ENCODE measurements at regions not wholly inside any gene's neighbourhood (a gene's known extent, or its start where the extent isn't known, plus 50 kb on each side); places are given as distances from the start of the nearest gene placed in this dataset.

GRCh38 chr13:57346786-57347185 is 179.8 kb downstream of the PRR20E start:
- Histone ChIP-seq H3K36me3 (ENCODE audit: control insufficient read depth in 2 of 4, insufficient read depth in 4 of 4, low read length in 3 of 4) (no peaks in the 10 kb centered on the region), H3K18ac (ENCODE audit: extremely low read depth, low read length) (no peak overlapping the region), H2AFZ (ENCODE audit: low read length) (no peak overlapping the region), H4K8ac (ENCODE audit: extremely low read depth, insufficient read depth, low read length) (no peak overlapping the region), H4K20me1 (replicated peaks in 1 of 2; ENCODE audit: control insufficient read depth in 1 of 2, insufficient read depth in 2 of 2, low read length in 2 of 2) (no peaks in the 10 kb centered on the region), H2BK15ac (ENCODE audit: low read length) (no peak overlapping the region), H4K91ac (replicated peaks; ENCODE audit: insufficient read length, low read length) (no peak overlapping the region), H2BK12ac (ENCODE audit: low read depth, low read length) (no peak overlapping the region), H3K79me1 (ENCODE audit: low read depth, low read length) (no peaks in the 10 kb centered on the region), H3K4ac (replicated peaks; ENCODE audit: insufficient read length, low read depth, low read length) (no peak overlapping the region), H2BK5ac (ENCODE audit: low read depth, low read length) (no peak overlapping the region), H3K27me3 (replicated peaks in 1 of 4; ENCODE audit: control insufficient read depth in 3 of 4, extremely low read depth in 1 of 4, insufficient read depth in 3 of 4, low read length in 3 of 4) (no peaks in the 10 kb centered on the region), H3K9me3 (ENCODE audit: insufficient read depth in 2 of 2, low read depth in 1 of 2, low read length in 1 of 2) (no peaks in the 10 kb centered on the region), H3K4me2 (ENCODE audit: insufficient read depth in 1 of 2, low read depth in 2 of 2, low read length in 2 of 2) (no peak overlapping the region), H3K27ac (ENCODE audit: low read depth, low read length) (no peak overlapping the region), H3K79me2 (ENCODE audit: control insufficient read depth in 1 of 2, insufficient read depth in 2 of 2, low read length in 2 of 2) (no peaks in the 10 kb centered on the region), H3K23ac (ENCODE audit: insufficient read length) (no peak overlapping the region), H3K4me1 (replicated peaks in 1 of 4; ENCODE audit: control insufficient read depth in 3 of 4, insufficient read depth in 4 of 4, low read length in 3 of 4) (no peaks in the 10 kb centered on the region), H4K5ac (ENCODE audit: insufficient read length, low read depth, low read length) (no peak overlapping the region), H3K23me2 (ENCODE audit: low read depth, low read length) (no peaks in the 10 kb centered on the region; the same call in 1 of the 2 replicates), H3K9ac (replicated peaks in 1 of 4; ENCODE audit: extremely low read depth in 1 of 4, low read depth in 3 of 4, low read length in 3 of 4) (no peak overlapping the region), H2BK120ac (replicated peaks; ENCODE audit: low read depth, low read length) (no peak overlapping the region), H3K4me3 (ENCODE audit: extremely low read depth in 1 of 4, insufficient read depth in 2 of 4, low read depth in 3 of 4, low read length in 4 of 4) (no peak overlapping the region), H3K14ac (ENCODE audit: insufficient read length) (no peak overlapping the region), H2BK20ac (ENCODE audit: low read length) (no peak overlapping the region), H3K56ac (replicated peaks; ENCODE audit: insufficient read length, low read depth, low read length) (no peak overlapping the region), H2AK5ac (ENCODE audit: low read depth, low read length) (no peak overlapping the region)
- ChIA-PET CTCF (ENCODE audit: partially characterized antibody) (no interaction called here), POLR2A (ENCODE audit: partially characterized antibody) (no interaction called here)
- FAIRE-seq (no peak), DNase-seq (ENCODE audit: low read depth in 1 of 2, low spot score in 2 of 2) (no peak)
- WGBS, 2 experiments (ENCODE audit: extremely low coverage in 1 of 2, insufficient coverage in 1 of 2, insufficient read length in 1 of 2, insufficient replicate concordance in 2 of 2, low coverage in 1 of 2, low lambda C conversion rate in 2 of 2, missing lambda C conversion rate in 1 of 2): 91% methylated on average over 2 of the region's 2 CpGs; no CpG with 5 or more reads in 1 of the 2 experiments
- TF ChIP-seq GABPA (IDR thresholded peaks at IDR 0.05; ENCODE audit: borderline replicate concordance, insufficient read depth, low read length) (no peak), SP1 (IDR thresholded peaks at IDR 0.05; ENCODE audit: low read depth, low read length) (no peak), USF2 (IDR thresholded peaks at IDR 0.05; ENCODE audit: low read length) (no peak), POLR2A (IDR thresholded peaks at IDR 0.05; ENCODE audit: control extremely low read depth in 1 of 2, low read depth in 2 of 2, low read length in 2 of 2) (no peak), RXRA (IDR thresholded peaks at IDR 0.05; ENCODE audit: insufficient read depth, low read depth, low read length) (no peak), TAF1 (IDR thresholded peaks at IDR 0.05; ENCODE audit: low read depth, low read length) (no peak), ATF2 (IDR thresholded peaks at IDR 0.05; ENCODE audit: low read length) (no peak), MAFK (IDR thresholded peaks at IDR 0.05; ENCODE audit: low read depth, low read length) (no peak), CREB1 (IDR thresholded peaks at IDR 0.05) (no peak), CBX5 (IDR thresholded peaks at IDR 0.05; ENCODE audit: low read depth, low read length) (no peak), SIN3A (conservative IDR thresholded peaks at IDR 0.05 in 1 of 2, IDR thresholded peaks at IDR 0.05 in 1 of 2; ENCODE audit: low read depth in 1 of 2, low read length in 2 of 2) (no peak), TBP (IDR thresholded peaks at IDR 0.05; ENCODE audit: low read depth, low read length) (no peak), E2F6 (IDR thresholded peaks at IDR 0.05) (no peak)

Measured in H1 (cell line).